Lung microvascular endothelial cell (primary cell): ENCODE measurements at regions not wholly inside any gene's neighbourhood (a gene's known extent, or its start where the extent isn't known, plus 50 kb on each side); places are given as distances from the start of the nearest gene placed in this dataset.
"Not testable (repeated sequence)": the region's sequence is repeated elsewhere in the genome, so short reads cannot be mapped to it uniquely, and the experiment has no call there.

Experiments
- DNase-seq, 2 donors: peaks; one replicate each; pipeline versions ENCODE4 v3.0.0 to v3.0.0-alpha.2; 2010; ENCODE audit warnings: low read depth in 2 of 2

- peak in 1 of 2 donors; percentile 52 for DNase-seq
Observed at GRCh38 chr1:58932859-58933598, 149.2 kb upstream of the JUN start.

- no peak for DNase-seq
Observed at GRCh38 chr1:58933599-58933926, 149.7 kb upstream of the JUN start.

- peak; percentile 11 to 61 for DNase-seq
Observed at GRCh38 chr1:58934706-58935105, 150.9 kb upstream of the JUN start.

- DNase-seq, result no peak
Observed at GRCh38 chr1:58936973-58937372, 153.1 kb upstream of the JUN start.

GRCh38 chr1:58939146-58939545 lies 155.3 kb upstream of the JUN start:
- no peak for DNase-seq

GRCh38 chr1:58939666-58940370 lies 156.0 kb upstream of the JUN start:
- no peak for DNase-seq

GRCh38 chr1:58941471-58942289 lies 157.8 kb upstream of the JUN start:
- peak in 1 of 2 donors; percentile 22 for DNase-seq

GRCh38 chr1:58942759-58943191 lies 158.9 kb upstream of the JUN start:
- DNase-seq, result no peak

- no peak for DNase-seq
Observed at GRCh38 chr1:58943776-58944175, 159.9 kb upstream of the JUN start.

- DNase-seq, result no peak
Observed at GRCh38 chr1:58944439-58944838, 160.6 kb upstream of the JUN start.

- DNase-seq, result no peak
Observed at GRCh38 chr1:58946390-58946789, 162.5 kb upstream of the JUN start.

GRCh38 chr1:58948671-58949070 lies 164.8 kb upstream of the JUN start:
- no peak for DNase-seq

GRCh38 chr1:58949551-58950220 lies 165.8 kb upstream of the JUN start:
- peak in 1 of 2 donors; percentile 23 for DNase-seq

GRCh38 chr1:58950897-58951296 lies 167.1 kb upstream of the JUN start:
- DNase-seq, result no peak

GRCh38 chr1:58953951-58954350 lies 170.1 kb upstream of the JUN start:
- not testable (repeated sequence) for DNase-seq

- DNase-seq, result not testable (repeated sequence)
Observed at GRCh38 chr1:58963287-58963686, 179.4 kb upstream of the JUN start.

GRCh38 chr1:58964428-58964827 lies 180.6 kb upstream of the JUN start:
- DNase-seq, result no peak

- no peak for DNase-seq
Observed at GRCh38 chr1:58964880-58965279, 181.0 kb upstream of the JUN start.

- DNase-seq, result no peak
Observed at GRCh38 chr1:58966103-58966916, 182.5 kb upstream of the JUN start.

- no peak for DNase-seq
Observed at GRCh38 chr1:58966917-58967740, 183.3 kb upstream of the JUN start.
